PC-3 (cell line): ENCODE measurements at regions not wholly inside any gene's neighbourhood (a gene's known extent, or its start where the extent isn't known, plus 50 kb on each side); places are given as distances from the start of the nearest gene placed in this dataset.

Source experiments
- ATAC-seq: fragments of 200-7000 bp; cut with Tn5 transposase; 2 replicates; pipeline ENCODE4 v1.9.1; 2020; ENCODE audit warnings: mild to moderate bottlenecking, moderate library complexity
- BruUV-seq: library from RNA; stranded (reverse); fragments of 400-500 nt; replicated peaks from 2 replicates; lab custom pipeline; 2021; lab: Mats Ljungman, UMichigan
- CTCF ChIA-PET: fragments of 300-600 bp; sonication (Branson Sonifier 250); formaldehyde crosslinking; loops from one replicate; lab custom pipeline; 2022; ENCODE audit warnings: antibody characterized with exemption; lab: Charles Lee
- POLR2A ChIA-PET: fragments of 300-600 bp; sonication (Branson Sonifier 250); formaldehyde crosslinking; loops from one replicate; lab custom pipeline; 2022; ENCODE audit warnings: antibody characterized with exemption; ENCODE audit not compliant: unreplicated experiment; lab: Charles Lee
- DNase-seq: peaks from one replicate; pipeline ENCODE4 v3.0.0-alpha.2; 2015
- H2AFZ ChIP-seq: fragments of 300-600 bp; sonication (generic); 2 replicates; pipeline ENCODE4 v1.6.0; 2016; ENCODE audit warnings: antibody characterized with exemption, low read length
- H3F3A ChIP-seq: fragments of 300-600 bp; sonication (generic); one replicate; pipeline ENCODE4 v1.6.0; 2017; ENCODE audit warnings: antibody characterized with exemption, low read length, control low read depth, mild to moderate bottlenecking; ENCODE audit not compliant: unreplicated experiment
- H3K27ac ChIP-seq: fragments of 300-600 bp; sonication (generic); 2 replicates; pipeline ENCODE4 v1.5.1; 2016; ENCODE audit warnings: mild to moderate bottlenecking, low read length
- H3K27me3 ChIP-seq: fragments of 300-600 bp; sonication (generic); 2 replicates; pipeline ENCODE4 v1.6.1; 2016; ENCODE audit warnings: low read length, mixed read lengths
- H3K36me3 ChIP-seq: fragments of 300-600 bp; sonication (generic); 2 replicates; pipeline ENCODE4 v1.6.1; 2016; ENCODE audit warnings: low read depth, mixed run types, low read length, mixed read lengths
- H3K4me1 ChIP-seq: fragments of 300-600 bp; sonication (generic); 2 replicates; pipeline ENCODE4 v1.5.1; 2016; ENCODE audit warnings: low read length; ENCODE audit not compliant: insufficient read depth
- H3K4me2 ChIP-seq: fragments of 300-600 bp; sonication (generic); 2 replicates; pipeline ENCODE4 v1.6.0; 2016; ENCODE audit warnings: low read length
- H3K4me3 ChIP-seq: fragments of 300-600 bp; sonication (generic); 2 replicates; pipeline ENCODE4 v1.5.1; 2016; ENCODE audit warnings: mild to moderate bottlenecking, low read length, mixed read lengths
- H3K79me2 ChIP-seq: fragments of 300-600 bp; sonication (generic); 2 replicates; pipeline ENCODE4 v1.6.1; 2017; ENCODE audit warnings: low read length, mixed read lengths
- H3K9ac ChIP-seq: fragments of 300-600 bp; sonication (generic); 2 replicates; pipeline ENCODE4 v1.6.0; 2016; ENCODE audit warnings: mild to moderate bottlenecking, low read length
- H3K9me2 ChIP-seq: fragments of 300-600 bp; sonication (generic); replicated peaks from 2 replicates; pipeline ENCODE4 v1.6.1; 2016; ENCODE audit warnings: mixed run types, low read length, mixed read lengths
- H3K9me3 ChIP-seq: fragments of 300-600 bp; sonication (generic); 2 replicates; pipeline ENCODE4 v1.6.1; 2016; ENCODE audit warnings: low read length, mixed read lengths
- H4K20me1 ChIP-seq: fragments of 300-600 bp; sonication (generic); 2 replicates; pipeline ENCODE4 v1.6.1; 2016; ENCODE audit warnings: low read length, mixed read lengths
- EZH2 ChIP-seq: fragments of 300-600 bp; sonication (generic); IDR thresholded peaks from one replicate; pipeline ENCODE4 v1.6.1; 2017; ENCODE audit warnings: antibody characterized with exemption, mild to moderate bottlenecking, low read length; ENCODE audit not compliant: unreplicated experiment
- EZH2phosphoT487 ChIP-seq: fragments of 300-600 bp; sonication (generic); IDR thresholded peaks from 2 replicates; pipeline ENCODE4 v1.6.1; 2018; ENCODE audit warnings: mild to moderate bottlenecking, antibody characterized with exemption, low read length, borderline replicate concordance
- intact Hi-C: fragments of 100-400 bp; cut with micrococcal nuclease; formaldehyde crosslinking; loops from 2 replicates; pipeline ENCODE4 v1.9.0; 2023
- TF ChIP-seq, protein P1 (sequence below): fragments of 300-600 bp; sonication (generic); conservative IDR thresholded peaks from 2 replicates; pipeline ENCODE4 v1.5.1; 2017; ENCODE audit warnings: antibody characterized with exemption, low read depth, mild to moderate bottlenecking, low read length

DNA sequence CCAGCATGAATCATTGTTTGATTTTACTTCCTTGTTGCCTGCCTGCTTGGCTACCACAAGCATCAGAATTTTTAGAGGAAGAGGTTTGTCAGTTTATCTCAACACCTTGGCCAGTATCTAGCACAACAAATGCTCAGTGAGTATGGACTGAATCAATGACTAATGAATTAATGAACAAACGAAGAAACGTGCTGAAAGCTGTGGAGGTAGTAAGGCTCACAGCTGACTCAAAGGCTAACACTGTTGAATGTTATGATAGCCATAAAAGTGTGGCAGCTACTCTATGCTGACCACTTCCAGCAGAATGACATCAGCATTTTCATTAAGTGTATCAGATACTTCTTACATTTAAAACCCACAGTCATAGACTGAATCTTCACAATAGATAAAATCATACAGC lies 543.4 kb downstream of the IRS1 start:
- Histone ChIP-seq H3K27ac (peak overlapping the region; percentile 64), H3K9ac (0 out of 2 replicates have a peak overlapping the region, but pooled peaks have one; percentile 10), H3K4me2 (peak overlapping the region; percentile 17; the same call in 1 of the 2 replicates), H4K20me1 (no peaks in the 10 kb centered on the region), H3K9me2 (no peaks in the 10 kb centered on the region), H3K36me3 (no peaks in the 10 kb centered on the region), H3K4me1 (peaks cover 11% of the 10 kb centered on the region), H3K9me3 (no peaks in the 10 kb centered on the region), H3F3A (no peaks in the 10 kb centered on the region), H3K4me3 (no peak overlapping the region), H3K79me2 (no peaks in the 10 kb centered on the region), H3K27me3 (no peaks in the 10 kb centered on the region), H2AFZ (no peak overlapping the region)
- BruUV-seq = no TSS peak
- ChIA-PET CTCF (no interaction called here), POLR2A (no interaction called here)
- peak; percentile 76 for DNase-seq
- TF ChIP-seq EZH2phosphoT487 = no peak
- TF ChIP-seq, protein P1, sequence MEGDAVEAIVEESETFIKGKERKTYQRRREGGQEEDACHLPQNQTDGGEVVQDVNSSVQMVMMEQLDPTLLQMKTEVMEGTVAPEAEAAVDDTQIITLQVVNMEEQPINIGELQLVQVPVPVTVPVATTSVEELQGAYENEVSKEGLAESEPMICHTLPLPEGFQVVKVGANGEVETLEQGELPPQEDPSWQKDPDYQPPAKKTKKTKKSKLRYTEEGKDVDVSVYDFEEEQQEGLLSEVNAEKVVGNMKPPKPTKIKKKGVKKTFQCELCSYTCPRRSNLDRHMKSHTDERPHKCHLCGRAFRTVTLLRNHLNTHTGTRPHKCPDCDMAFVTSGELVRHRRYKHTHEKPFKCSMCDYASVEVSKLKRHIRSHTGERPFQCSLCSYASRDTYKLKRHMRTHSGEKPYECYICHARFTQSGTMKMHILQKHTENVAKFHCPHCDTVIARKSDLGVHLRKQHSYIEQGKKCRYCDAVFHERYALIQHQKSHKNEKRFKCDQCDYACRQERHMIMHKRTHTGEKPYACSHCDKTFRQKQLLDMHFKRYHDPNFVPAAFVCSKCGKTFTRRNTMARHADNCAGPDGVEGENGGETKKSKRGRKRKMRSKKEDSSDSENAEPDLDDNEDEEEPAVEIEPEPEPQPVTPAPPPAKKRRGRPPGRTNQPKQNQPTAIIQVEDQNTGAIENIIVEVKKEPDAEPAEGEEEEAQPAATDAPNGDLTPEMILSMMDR = no peak
- TF ChIP-seq EZH2 = no peak
- ATAC-seq = peak; percentile 95
- intact Hi-C loops = loop anchor here (1.0 kb wide), 3 partner anchors 71 to 367 kb away; no protein-coding TSS in a partner anchor

DNA sequence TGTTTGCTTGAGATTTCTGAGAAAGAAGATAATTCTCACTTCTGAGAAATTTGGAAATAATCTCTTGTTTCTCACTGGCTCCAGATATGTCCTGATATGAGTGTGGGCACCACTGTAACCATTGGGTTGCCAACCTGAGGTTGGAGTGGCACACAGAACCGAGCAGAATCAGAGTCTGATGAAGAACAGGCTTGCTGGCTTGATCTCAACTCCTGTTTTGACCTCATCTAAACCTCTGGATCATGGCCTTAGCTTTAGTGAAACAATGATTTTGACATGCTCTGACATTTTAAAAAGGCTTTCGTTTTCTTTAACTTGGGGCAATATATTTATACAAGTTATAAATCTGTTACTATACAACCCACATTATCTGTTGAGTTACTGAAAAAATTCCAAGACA lies 548.0 kb downstream of the IRS1 start:
- Histone ChIP-seq H4K20me1 (no peaks in the 10 kb centered on the region), H2AFZ (no peak overlapping the region), H3F3A (peaks cover 8% of the 10 kb centered on the region), H3K36me3 (no peaks in the 10 kb centered on the region), H3K27ac (no peak overlapping the region), H3K9me3 (no peaks in the 10 kb centered on the region), H3K9ac (no peak overlapping the region), H3K4me2 (no peak overlapping the region), H3K4me1 (peaks cover 29% of the 10 kb centered on the region), H3K9me2 (no peaks in the 10 kb centered on the region), H3K4me3 (no peak overlapping the region), H3K79me2 (no peaks in the 10 kb centered on the region), H3K27me3 (no peaks in the 10 kb centered on the region)
- ATAC-seq (no peak), DNase-seq (no peak)
- POLR2A ChIA-PET = no interaction called here
- TF ChIP-seq, protein P1 = no peak
- TF ChIP-seq EZH2 = no peak
- TF ChIP-seq EZH2phosphoT487 = no peak
- intact Hi-C loops = no loop called here
- no TSS peak for BruUV-seq
- CTCF ChIA-PET = no interaction called here
